ENCODE measurements at regions not wholly inside any gene's neighbourhood (a gene's known extent, or its start where the extent isn't known, plus 50 kb on each side); places are given as distances from the start of the nearest gene placed in this dataset.

GRCh38 chr2:7953195-7953594 lies 728.7 kb upstream of the ID2 start:
- TF ChIP-seq EZH2phosphoT487 (IDR thresholded peaks at IDR 0.05) (no peak), CTCF (IDR thresholded peaks at IDR 0.05) (no peak), EZH2 (IDR thresholded peaks at IDR 0.05) (no peak)
